K562 (cell line): ENCODE measurements at regions not wholly inside any gene's neighbourhood (a gene's known extent, or its start where the extent isn't known, plus 50 kb on each side); places are given as distances from the start of the nearest gene placed in this dataset.

Source experiments
- ATAC-seq: fragments of 200-7000 bp; cut with Tn5 transposase; 3 replicates; pipeline ENCODE4 v1.9.1; 2020; ENCODE audit warnings: moderate library complexity
- BruUV-seq: library from RNA; stranded (reverse); fragments of 400-500 nt; replicated peaks from 2 replicates; lab custom pipeline; 2021; lab: Mats Ljungman, UMichigan
- CTCF ChIA-PET: fragments of 300-600 bp; formaldehyde crosslinking; extraction: SDS; loops from one replicate; lab custom pipeline; 2021; ENCODE audit warnings: low intra/inter-chr PET ratio; lab: Yijun Ruan, JAX
- POLR2A ChIA-PET: fragments of 300-600, 350-650 bp; sonication (Branson Sonifier 250); formaldehyde crosslinking; extraction: SDS; loops from one replicate; lab custom pipeline; 2021; ENCODE audit warnings: antibody characterized with exemption, inconsistent platforms; lab: Yijun Ruan, JAX
- DNase-seq, 4 experiments: peaks; one replicate each; pipeline versions ENCODE4 v3.0.0 to v3.0.0-alpha.2; 2011 to 2018; ENCODE audit warnings: low spot score in 3 of 4, mixed read lengths in 3 of 4; ENCODE audit errors: extremely low read depth in 1 of 4
- FAIRE-seq: peaks from 2 replicates; lab custom pipeline; 2011; peaks lifted over from hg19 to GRCh38; lab: Jason Lieb, UNC
- H2AFZ ChIP-seq: 2 replicates; pipeline ENCODE4 v1.6.0; 2011; ENCODE audit warnings: low read depth, low read length, control low read depth, inconsistent platforms
- H3K27ac ChIP-seq: fragments of 200-600 bp; 3 replicates; pipeline ENCODE4 v1.8.0; 2011; ENCODE audit warnings: low read depth, mild to moderate bottlenecking, control low read depth, inconsistent platforms, low read length, moderate library complexity, mixed read lengths; ENCODE audit errors: extremely low read depth
- H3K27me3 ChIP-seq, 2 experiments: fragments of 300-600 bp in 1 of 2; 2 replicates in 1 of 2; 3 replicates in 1 of 2; pipeline versions ENCODE4 v1.6.0 to v1.8.0; 2011; ENCODE audit warnings: inconsistent platforms in 2 of 2, low read length in 2 of 2, mild to moderate bottlenecking in 1 of 2, mixed read lengths in 1 of 2, moderate library complexity in 1 of 2; ENCODE audit not compliant: control insufficient read depth in 2 of 2, insufficient read depth in 2 of 2
- H3K36me3 ChIP-seq: fragments of 300-600 bp; 3 replicates; pipeline ENCODE4 v1.8.0; 2011; ENCODE audit warnings: mild to moderate bottlenecking, low read length, inconsistent platforms; ENCODE audit not compliant: control insufficient read depth, insufficient read depth
- H3K4me1 ChIP-seq, 2 experiments: fragments of 200-600 bp in 1 of 2; replicated peaks in 1 of 2; 2 replicates in 1 of 2; 3 replicates in 1 of 2; pipeline versions ENCODE4 v1.5.1 to v1.8.0; 2011; ENCODE audit warnings: inconsistent platforms in 2 of 2, low read length in 2 of 2, mild to moderate bottlenecking in 1 of 2, mixed read lengths in 1 of 2, moderate library complexity in 1 of 2; ENCODE audit not compliant: control insufficient read depth in 2 of 2, insufficient read depth in 2 of 2
- H3K4me2 ChIP-seq: 2 replicates; pipeline ENCODE4 v1.6.1; 2011; ENCODE audit warnings: low read length, control low read depth, inconsistent platforms, mixed read lengths; ENCODE audit not compliant: insufficient read depth
- H3K4me3 ChIP-seq: fragments of 200-600 bp; sonication (generic), shearing (Covaris generic); 2 replicates; pipeline ENCODE4 v1.5.1; 2016; ENCODE audit warnings: control low read depth, inconsistent platforms
- H3K79me2 ChIP-seq: fragments of 200-600 bp; 3 replicates; pipeline ENCODE4 v1.8.0; 2011; ENCODE audit warnings: low read length, inconsistent platforms; ENCODE audit not compliant: control insufficient read depth, insufficient read depth
- H3K9ac ChIP-seq, 2 experiments: 2 replicates each; pipeline versions ENCODE4 v1.6.0 to v1.6.1; 2011; ENCODE audit warnings: low read depth in 2 of 2, low read length in 2 of 2, control low read depth in 1 of 2, inconsistent platforms in 1 of 2, mild to moderate bottlenecking in 1 of 2, mixed read lengths in 1 of 2; ENCODE audit not compliant: insufficient read depth in 1 of 2
- H3K9me1 ChIP-seq: one replicate; pipeline ENCODE4 v1.6.0; 2011; ENCODE audit warnings: inconsistent platforms, mild to moderate bottlenecking, low read length, moderate library complexity; ENCODE audit not compliant: control insufficient read depth, insufficient read depth
- H3K9me3 ChIP-seq: replicated peaks from 2 replicates; pipeline ENCODE4 v1.5.1; 2011; ENCODE audit warnings: low read depth, low read length, inconsistent platforms; ENCODE audit not compliant: control insufficient read depth, insufficient read depth
- H4K20me1 ChIP-seq: replicated peaks from 2 replicates; pipeline ENCODE4 v1.6.1; 2011; ENCODE audit warnings: low read length, inconsistent platforms, mixed read lengths; ENCODE audit not compliant: control insufficient read depth, insufficient read depth
- DEAF1 ChIP-seq: fragments of 450-650 bp; formaldehyde crosslinking; IDR thresholded peaks from 2 replicates; pipeline ENCODE4 v1.4.0; 2020; ENCODE audit warnings: mild to moderate bottlenecking, moderate library complexity
- EZH2 ChIP-seq: IDR thresholded peaks from 2 replicates; pipeline ENCODE4 v1.6.1; 2012; ENCODE audit warnings: low read depth, mild to moderate bottlenecking, inconsistent platforms, low read length, borderline replicate concordance
- FUS ChIP-seq: fragments of 200-400 bp; formaldehyde crosslinking; optimal IDR thresholded peaks from 2 replicates; pipeline ENCODE3; 2017; ENCODE audit warnings: low read depth, low read length
- HSF4 ChIP-seq: fragments of 250-450 bp; sonication (Bioruptor Pico); IDR thresholded peaks from 2 replicates; pipeline ENCODE4 v2.1.2; 2022; ENCODE audit warnings: mild to moderate bottlenecking, moderate library complexity, borderline replicate concordance
- TEAD2 ChIP-seq: fragments of 450-650 bp; IDR thresholded peaks from 2 replicates; pipeline ENCODE4 v1.6.1; 2016; ENCODE audit warnings: missing genetic modification characterization, control low read depth, missing compliant biosample characterization
- ZKSCAN8 ChIP-seq: fragments of 200-800 bp; sonication (Bioruptor generic); IDR thresholded peaks from 2 replicates; pipeline ENCODE4 v1.6.1; 2016; ENCODE audit warnings: missing genetic modification characterization, missing compliant biosample characterization
- ZNF830 ChIP-seq: fragments of 250-450 bp; sonication (Bioruptor Pico); IDR thresholded peaks from 2 replicates; pipeline ENCODE4 v1.5.0; 2021; ENCODE audit warnings: mild to moderate bottlenecking
- WGBS: fragments of 100-300 bp; shearing (Covaris generic); methylation state at CpG from one replicate; pipeline ENCODE4 v1.1.6; 2016; ENCODE audit warnings: low coverage, mixed read lengths; ENCODE audit not compliant: insufficient coverage; ENCODE audit errors: missing lambda C conversion rate; 5-methylcytosine and 5-hydroxymethylcytosine counted together
- in situ Hi-C: fragments of 300-500 bp; cut with MboI; formaldehyde crosslinking; loops from 4 replicates; pipeline ENCODE4 v1.15.0; 2018; ENCODE audit warnings: inconsistent platforms, mixed read lengths
- intact Hi-C: fragments of 100-400 bp; cut with micrococcal nuclease; formaldehyde crosslinking; loops from 2 replicates; pipeline ENCODE4 v1.14.2; 2022
- TF ChIP-seq, protein P1 (sequence below): fragments of 250-450 bp; sonication (Bioruptor Pico); IDR thresholded peaks from 2 replicates; pipeline ENCODE4 v1.5.0; 2020; ENCODE audit warnings: mild to moderate bottlenecking

- ChIA-PET CTCF (no interaction called here), POLR2A (no interaction called here)
- DNase-seq: no peak
- no peak for ATAC-seq
- FAIRE-seq: no peak
- Histone ChIP-seq H3K79me2 (no peaks in the 10 kb centered on the region), H3K4me1 (no peaks in the 10 kb centered on the region), H3K9ac (no peak overlapping the region), H3K4me2 (no peak overlapping the region), H3K36me3 (no peaks in the 10 kb centered on the region), H3K9me3 (no peaks in the 10 kb centered on the region), H3K27me3 (peaks cover 2 to 5% of the 10 kb centered on the region in 2 experiments; a peak in 2 of 5 replicates), H2AFZ (no peak overlapping the region), H3K9me1 (no peaks in the 10 kb centered on the region), H4K20me1 (no peaks in the 10 kb centered on the region)
- intact Hi-C loops: no loop called here
- no TSS peak for BruUV-seq
- in situ Hi-C loops: no loop called here
- TF ChIP-seq HSF4 (CRISPR knock-in tag) (no peak), DEAF1 (CRISPR knock-in tag) (no peak), ZNF830 (CRISPR knock-in tag) (no peak)
- TF ChIP-seq, all 486 proteins: peak for 0
- no peak overlapping the region for H3K27ac ChIP-seq
- no peak overlapping the region for H3K4me3 ChIP-seq
- WGBS: under 1% methylated on average over 11 of the region's 11 CpGs
These were observed 185.8 kb upstream of the UBE3A start for GRCh38 chr15:25624504-25625177.

DNA sequence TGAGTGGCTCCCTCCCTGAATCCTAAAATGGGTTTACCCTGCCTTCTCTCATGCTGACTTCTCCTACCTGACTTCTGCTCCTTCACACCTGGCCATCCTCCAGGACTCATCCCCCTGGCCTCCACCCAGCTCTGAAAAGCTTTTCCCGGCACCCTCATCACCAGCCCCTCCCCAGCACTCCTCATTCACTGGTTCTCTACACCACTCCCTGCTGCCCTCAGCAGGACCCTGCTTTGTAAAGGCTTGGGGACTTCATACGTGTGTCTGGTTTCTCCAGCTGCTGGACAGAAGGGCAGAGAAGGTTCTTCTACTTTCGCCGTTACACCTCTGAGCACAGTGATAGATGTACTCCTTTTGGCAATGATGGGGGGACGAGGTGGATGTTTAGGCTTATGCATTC is 184.9 kb upstream of the UBE3A start:
- Histone ChIP-seq H3K27me3 (peaks cover 2 to 12% of the 10 kb centered on the region in 2 experiments; a peak in 2 of 5 replicates), H3K9me3 (no peaks in the 10 kb centered on the region), H3K79me2 (no peaks in the 10 kb centered on the region), H3K4me2 (no peak overlapping the region), H3K4me3 (no peak overlapping the region), H3K36me3 (no peaks in the 10 kb centered on the region), H4K20me1 (no peaks in the 10 kb centered on the region), H2AFZ (no peak overlapping the region), H3K9ac (no peak overlapping the region), H3K4me1 (no peaks in the 10 kb centered on the region), H3K9me1 (no peaks in the 10 kb centered on the region), H3K27ac (no peak overlapping the region)
- no peak for TF ChIP-seq EZH2
- TF ChIP-seq, protein P1, sequence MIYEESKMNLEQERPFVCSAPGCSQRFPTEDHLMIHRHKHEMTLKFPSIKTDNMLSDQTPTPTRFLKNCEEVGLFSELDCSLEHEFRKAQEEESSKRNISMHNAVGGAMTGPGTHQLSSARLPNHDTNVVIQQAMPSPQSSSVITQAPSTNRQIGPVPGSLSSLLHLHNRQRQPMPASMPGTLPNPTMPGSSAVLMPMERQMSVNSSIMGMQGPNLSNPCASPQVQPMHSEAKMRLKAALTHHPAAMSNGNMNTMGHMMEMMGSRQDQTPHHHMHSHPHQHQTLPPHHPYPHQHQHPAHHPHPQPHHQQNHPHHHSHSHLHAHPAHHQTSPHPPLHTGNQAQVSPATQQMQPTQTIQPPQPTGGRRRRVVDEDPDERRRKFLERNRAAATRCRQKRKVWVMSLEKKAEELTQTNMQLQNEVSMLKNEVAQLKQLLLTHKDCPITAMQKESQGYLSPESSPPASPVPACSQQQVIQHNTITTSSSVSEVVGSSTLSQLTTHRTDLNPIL (CRISPR knock-in tag): no peak
- TF ChIP-seq TEAD2 (tag): no peak
- no peak for TF ChIP-seq ZKSCAN8 (CRISPR knock-in tag)
- no peak for TF ChIP-seq FUS
- ATAC-seq: no peak
- in situ Hi-C loops (no loop called here), intact Hi-C loops (no loop called here)
- FAIRE-seq: no peak
- BruUV-seq: no TSS peak
- CTCF ChIA-PET: no interaction called here
- no peak for DNase-seq
- POLR2A ChIA-PET: no interaction called here
- 0% methylated on average over 5 of the region's 5 CpGs for WGBS
